ENCODE measurements at regions not wholly inside any gene's neighbourhood (a gene's known extent, or its start where the extent isn't known, plus 50 kb on each side); places are given as distances from the start of the nearest gene placed in this dataset.

GRCh38 chrX:124764354-124764753 lies 418.0 kb downstream of the SH2D1A start:
- TF ChIP-seq SRF (IDR thresholded peaks at IDR 0.05; ENCODE audit: low read depth) (no peak), POLR2AphosphoS5 (IDR thresholded peaks at IDR 0.05; ENCODE audit: low read depth, low read length) (no peak), EGR1 (IDR thresholded peaks at IDR 0.05; ENCODE audit: low read depth) (no peak), CTCF (IDR thresholded peaks at IDR 0.05 in 2 of 3, conservative IDR thresholded peaks at IDR 0.05 in 1 of 3; ENCODE audit: borderline replicate concordance in 1 of 3, insufficient read depth in 1 of 3, low read depth in 2 of 3, low read length in 2 of 3) (no peak), POLR2A (IDR thresholded peaks at IDR 0.05; ENCODE audit: borderline replicate concordance, extremely low read depth, insufficient read depth, insufficient read length) (no peak), MAX (IDR thresholded peaks at IDR 0.05) (no peak), REST (IDR thresholded peaks at IDR 0.05; ENCODE audit: low read depth) (no peak), ELF1 (IDR thresholded peaks at IDR 0.05; ENCODE audit: borderline replicate concordance, low read depth) (no peak)

Measured in HCT116 (cell line).